ENCODE measurements at regions not wholly inside any gene's neighbourhood (a gene's known extent, or its start where the extent isn't known, plus 50 kb on each side); places are given as distances from the start of the nearest gene placed in this dataset.
"Not testable (repeated sequence)": the region's sequence is repeated elsewhere in the genome, so short reads cannot be mapped to it uniquely, and the experiment has no call there.

GRCh38 chr5:74975582-74975981 lies 76.8 kb downstream of the GCNT4 start:
- H3K27me3 ChIP-seq = no peaks in the 10 kb centered on the region
- H3K36me3 ChIP-seq = no peaks in the 10 kb centered on the region
- no peak overlapping the region for H3K27ac ChIP-seq
- H3K4me3 ChIP-seq = no peak overlapping the region
- DNase-seq (ENCODE audit: low read depth in 1 of 2, low spot score in 1 of 2) = no peak
- no peaks in the 10 kb centered on the region for H3K4me1 ChIP-seq (ENCODE audit: low read depth)
- H3K9me3 ChIP-seq (ENCODE audit: low read depth) = no peaks in the 10 kb centered on the region
- TF ChIP-seq CTCF (IDR thresholded peaks at IDR 0.05; ENCODE audit: low read depth, low read length) = no peak

- no peak for TF ChIP-seq CTCF (IDR thresholded peaks at IDR 0.05; ENCODE audit: low read depth, low read length)
- Histone ChIP-seq H3K36me3 (no peaks in the 10 kb centered on the region), H3K27me3 (no peaks in the 10 kb centered on the region), H3K27ac (no peak overlapping the region), H3K4me3 (no peak overlapping the region), H3K4me1 (ENCODE audit: low read depth) (no peaks in the 10 kb centered on the region), H3K9me3 (ENCODE audit: low read depth) (no peaks in the 10 kb centered on the region)
- DNase-seq (ENCODE audit: low read depth in 1 of 2, low spot score in 1 of 2) = no peak
Measured at GRCh38 chr5:74974451-74975091, 77.8 kb downstream of the GCNT4 start.

- no peak for TF ChIP-seq CTCF (IDR thresholded peaks at IDR 0.05; ENCODE audit: low read depth, low read length)
- no peaks in the 10 kb centered on the region for H3K9me3 ChIP-seq (ENCODE audit: low read depth)
- H3K36me3 ChIP-seq = no peaks in the 10 kb centered on the region
- no peak overlapping the region for H3K4me3 ChIP-seq
- DNase-seq (ENCODE audit: low read depth in 1 of 2, low spot score in 1 of 2) = no peak
- no peak overlapping the region for H3K27ac ChIP-seq
- no peaks in the 10 kb centered on the region for H3K4me1 ChIP-seq (ENCODE audit: low read depth)
- H3K27me3 ChIP-seq = no peaks in the 10 kb centered on the region
Measured at GRCh38 chr5:74973694-74974093, 78.7 kb downstream of the GCNT4 start.

GRCh38 chr5:74971947-74972460 lies 80.4 kb downstream of the GCNT4 start:
- DNase-seq (ENCODE audit: low read depth in 1 of 2, low spot score in 1 of 2) = no peak
- TF ChIP-seq CTCF (IDR thresholded peaks at IDR 0.05; ENCODE audit: low read depth, low read length) = no peak
- no peaks in the 10 kb centered on the region for H3K27me3 ChIP-seq
- no peaks in the 10 kb centered on the region for H3K4me1 ChIP-seq (ENCODE audit: low read depth)
- H3K4me3 ChIP-seq = no peak overlapping the region
- no peak overlapping the region for H3K27ac ChIP-seq
- no peaks in the 10 kb centered on the region for H3K36me3 ChIP-seq
- no peaks in the 10 kb centered on the region for H3K9me3 ChIP-seq (ENCODE audit: low read depth)

GRCh38 chr5:74970891-74971290 lies 81.5 kb downstream of the GCNT4 start:
- H3K27me3 ChIP-seq; H3K27ac ChIP-seq; H3K9me3 ChIP-seq (ENCODE audit: low read depth); DNase-seq (ENCODE audit: low read depth in 1 of 2, low spot score in 1 of 2); H3K4me3 ChIP-seq; H3K4me1 ChIP-seq (ENCODE audit: low read depth); H3K36me3 ChIP-seq: not testable (repeated sequence)

- H3K36me3 ChIP-seq = no peaks in the 10 kb centered on the region
- no peak for DNase-seq (ENCODE audit: low read depth in 1 of 2, low spot score in 1 of 2)
- H3K27me3 ChIP-seq = no peaks in the 10 kb centered on the region
- no peaks in the 10 kb centered on the region for H3K9me3 ChIP-seq (ENCODE audit: low read depth)
- H3K4me1 ChIP-seq (ENCODE audit: low read depth) = no peaks in the 10 kb centered on the region
- no peak overlapping the region for H3K4me3 ChIP-seq
- H3K27ac ChIP-seq = no peak overlapping the region
- no peak for TF ChIP-seq CTCF (IDR thresholded peaks at IDR 0.05; ENCODE audit: low read depth, low read length)
Measured at GRCh38 chr5:74969726-74970125, 82.6 kb downstream of the GCNT4 start.
